K562 (cell line): ENCODE measurements at regions not wholly inside any gene's neighbourhood (a gene's known extent, or its start where the extent isn't known, plus 50 kb on each side); places are given as distances from the start of the nearest gene placed in this dataset.

Source experiments
- ATAC-seq: fragments of 200-7000 bp; cut with Tn5 transposase; 3 replicates; pipeline ENCODE4 v1.9.1; 2020; ENCODE audit warnings: moderate library complexity
- BruUV-seq: library from RNA; stranded (reverse); fragments of 400-500 nt; replicated peaks from 2 replicates; lab custom pipeline; 2021; lab: Mats Ljungman, UMichigan
- CTCF ChIA-PET: fragments of 300-600 bp; formaldehyde crosslinking; extraction: SDS; loops from one replicate; lab custom pipeline; 2021; ENCODE audit warnings: low intra/inter-chr PET ratio; lab: Yijun Ruan, JAX
- POLR2A ChIA-PET: fragments of 300-600, 350-650 bp; sonication (Branson Sonifier 250); formaldehyde crosslinking; extraction: SDS; loops from one replicate; lab custom pipeline; 2021; ENCODE audit warnings: antibody characterized with exemption, inconsistent platforms; lab: Yijun Ruan, JAX
- DNase-seq, 4 experiments: peaks; one replicate each; pipeline versions ENCODE4 v3.0.0 to v3.0.0-alpha.2; 2011 to 2018; ENCODE audit warnings: low spot score in 3 of 4, mixed read lengths in 3 of 4; ENCODE audit errors: extremely low read depth in 1 of 4
- FAIRE-seq: peaks from 2 replicates; lab custom pipeline; 2011; peaks lifted over from hg19 to GRCh38; lab: Jason Lieb, UNC
- H2AFZ ChIP-seq: 2 replicates; pipeline ENCODE4 v1.6.0; 2011; ENCODE audit warnings: low read depth, low read length, control low read depth, inconsistent platforms
- H3K27ac ChIP-seq: fragments of 200-600 bp; 3 replicates; pipeline ENCODE4 v1.8.0; 2011; ENCODE audit warnings: low read depth, mild to moderate bottlenecking, control low read depth, inconsistent platforms, low read length, moderate library complexity, mixed read lengths; ENCODE audit errors: extremely low read depth
- H3K27me3 ChIP-seq, 2 experiments: fragments of 300-600 bp in 1 of 2; 2 replicates in 1 of 2; 3 replicates in 1 of 2; pipeline versions ENCODE4 v1.6.0 to v1.8.0; 2011; ENCODE audit warnings: inconsistent platforms in 2 of 2, low read length in 2 of 2, mild to moderate bottlenecking in 1 of 2, mixed read lengths in 1 of 2, moderate library complexity in 1 of 2; ENCODE audit not compliant: control insufficient read depth in 2 of 2, insufficient read depth in 2 of 2
- H3K36me3 ChIP-seq: fragments of 300-600 bp; 3 replicates; pipeline ENCODE4 v1.8.0; 2011; ENCODE audit warnings: mild to moderate bottlenecking, low read length, inconsistent platforms; ENCODE audit not compliant: control insufficient read depth, insufficient read depth
- H3K4me1 ChIP-seq, 2 experiments: fragments of 200-600 bp in 1 of 2; replicated peaks in 1 of 2; 2 replicates in 1 of 2; 3 replicates in 1 of 2; pipeline versions ENCODE4 v1.5.1 to v1.8.0; 2011; ENCODE audit warnings: inconsistent platforms in 2 of 2, low read length in 2 of 2, mild to moderate bottlenecking in 1 of 2, mixed read lengths in 1 of 2, moderate library complexity in 1 of 2; ENCODE audit not compliant: control insufficient read depth in 2 of 2, insufficient read depth in 2 of 2
- H3K4me2 ChIP-seq: 2 replicates; pipeline ENCODE4 v1.6.1; 2011; ENCODE audit warnings: low read length, control low read depth, inconsistent platforms, mixed read lengths; ENCODE audit not compliant: insufficient read depth
- H3K4me3 ChIP-seq: fragments of 200-600 bp; sonication (generic), shearing (Covaris generic); 2 replicates; pipeline ENCODE4 v1.5.1; 2016; ENCODE audit warnings: control low read depth, inconsistent platforms
- H3K79me2 ChIP-seq: fragments of 200-600 bp; 3 replicates; pipeline ENCODE4 v1.8.0; 2011; ENCODE audit warnings: low read length, inconsistent platforms; ENCODE audit not compliant: control insufficient read depth, insufficient read depth
- H3K9ac ChIP-seq, 2 experiments: 2 replicates each; pipeline versions ENCODE4 v1.6.0 to v1.6.1; 2011; ENCODE audit warnings: low read depth in 2 of 2, low read length in 2 of 2, control low read depth in 1 of 2, inconsistent platforms in 1 of 2, mild to moderate bottlenecking in 1 of 2, mixed read lengths in 1 of 2; ENCODE audit not compliant: insufficient read depth in 1 of 2
- H3K9me1 ChIP-seq: one replicate; pipeline ENCODE4 v1.6.0; 2011; ENCODE audit warnings: inconsistent platforms, mild to moderate bottlenecking, low read length, moderate library complexity; ENCODE audit not compliant: control insufficient read depth, insufficient read depth
- H3K9me3 ChIP-seq: replicated peaks from 2 replicates; pipeline ENCODE4 v1.5.1; 2011; ENCODE audit warnings: low read depth, low read length, inconsistent platforms; ENCODE audit not compliant: control insufficient read depth, insufficient read depth
- H4K20me1 ChIP-seq: replicated peaks from 2 replicates; pipeline ENCODE4 v1.6.1; 2011; ENCODE audit warnings: low read length, inconsistent platforms, mixed read lengths; ENCODE audit not compliant: control insufficient read depth, insufficient read depth
- DACH1 ChIP-seq: fragments of 450-650 bp; IDR thresholded peaks from 2 replicates; pipeline ENCODE4 v1.6.1; 2018; ENCODE audit not compliant: partially characterized antibody
- RBM25 ChIP-seq: fragments of 200-400 bp; formaldehyde crosslinking; IDR thresholded peaks from 2 replicates; pipeline ENCODE4 v1.6.1; 2018; ENCODE audit warnings: low read length, low read depth, moderate library complexity; ENCODE audit not compliant: severe bottlenecking
- XRCC4 ChIP-seq: IDR thresholded peaks from one replicate; pipeline ENCODE4 v1.6.1; 2011; ENCODE audit not compliant: insufficient read depth, insufficient read length; ENCODE audit errors: extremely low read depth
- ZNF134 ChIP-seq: fragments of 250-450 bp; sonication (Bioruptor Pico); conservative IDR thresholded peaks from 2 replicates; pipeline ENCODE4 v1.4.0; 2020
- ZNF146 ChIP-seq: IDR thresholded peaks from one replicate; pipeline ENCODE4 v1.6.1; 2018; ENCODE audit warnings: missing compliant biosample characterization; ENCODE audit not compliant: unreplicated experiment
- WGBS: fragments of 100-300 bp; shearing (Covaris generic); methylation state at CpG from one replicate; pipeline ENCODE4 v1.1.6; 2016; ENCODE audit warnings: low coverage, mixed read lengths; ENCODE audit not compliant: insufficient coverage; ENCODE audit errors: missing lambda C conversion rate; 5-methylcytosine and 5-hydroxymethylcytosine counted together
- in situ Hi-C: fragments of 300-500 bp; cut with MboI; formaldehyde crosslinking; loops from 4 replicates; pipeline ENCODE4 v1.15.0; 2018; ENCODE audit warnings: inconsistent platforms, mixed read lengths
- intact Hi-C: fragments of 100-400 bp; cut with micrococcal nuclease; formaldehyde crosslinking; loops from 2 replicates; pipeline ENCODE4 v1.14.2; 2022

GRCh38 chr3:15851735-15852134 is 54.0 kb upstream of the ANKRD28 start:
- peaks cover 25% of the 10 kb centered on the region; the same call in 2 of the 3 replicates for H3K36me3 ChIP-seq
- intact Hi-C loops, result no loop called here
- no TSS peak for BruUV-seq
- TF ChIP-seq DACH1, result no peak
- TF ChIP-seq RBM25, result peak; percentile 12
- TF ChIP-seq XRCC4, result no peak
- TF ChIP-seq ZNF134 (CRISPR knock-in tag), result no peak
- TF ChIP-seq ZNF146 (CRISPR knock-in tag), result peak; percentile 50
- TF ChIP-seq, all 486 proteins: peak for 2
- CTCF ChIA-PET, result no interaction called here
- H2AFZ ChIP-seq, result no peak overlapping the region
- no peak overlapping the region for H3K4me3 ChIP-seq
- H3K27ac ChIP-seq, result no peak overlapping the region
- H4K20me1 ChIP-seq, result peaks cover 7% of the 10 kb centered on the region; the same call in 1 of the 2 replicates
- H3K79me2 ChIP-seq, result peaks cover 91% of the 10 kb centered on the region
- H3K9me1 ChIP-seq, result no peaks in the 10 kb centered on the region
- no peak overlapping the region for H3K4me2 ChIP-seq
- no peaks in the 10 kb centered on the region for H3K27me3 ChIP-seq
- POLR2A ChIA-PET, result no interaction called here
- H3K9ac ChIP-seq, result no peak overlapping the region
- no peak for FAIRE-seq
- ATAC-seq, result no peak
- DNase-seq, result no peak
- H3K9me3 ChIP-seq, result peaks cover 6% of the 10 kb centered on the region; the same call in 1 of the 2 replicates
- H3K4me1 ChIP-seq, result peaks cover 0 to 3% of the 10 kb centered on the region in 2 experiments; a peak in 2 of 5 replicates
- in situ Hi-C loops, result no loop called here
- WGBS, result 94% methylated on average over 3 of the region's 3 CpGs
